GM12892 (cell line): ENCODE measurements at regions not wholly inside any gene's neighbourhood (a gene's known extent, or its start where the extent isn't known, plus 50 kb on each side); places are given as distances from the start of the nearest gene placed in this dataset.

Experiments
- POLR2A ChIP-seq: IDR thresholded peaks from 2 replicates; pipeline ENCODE4 v1.6.1; 2011; ENCODE audit warnings: low read depth, low read length, control low read depth
- POLR2AphosphoS5 ChIP-seq: IDR thresholded peaks from 2 replicates; pipeline ENCODE4 v1.6.1; 2011; ENCODE audit warnings: low read depth, low read length, control low read depth
- TAF1 ChIP-seq: IDR thresholded peaks from 2 replicates; pipeline ENCODE4 v1.6.1; 2011; ENCODE audit warnings: low read depth, mild to moderate bottlenecking, control low read depth, low read length, borderline replicate concordance

- TF ChIP-seq POLR2A: no peak
- TF ChIP-seq TAF1: no peak
- TF ChIP-seq POLR2AphosphoS5: no peak
Observed at GRCh38 chr5:39680213-39680612, 255.4 kb upstream of the DAB2 start.
